Upper lobe of left lung (tissue), 4 donors: ENCODE measurements at regions not wholly inside any gene's neighbourhood (a gene's known extent, or its start where the extent isn't known, plus 50 kb on each side); places are given as distances from the start of the nearest gene placed in this dataset.

Experiments
- CTCF ChIP-seq, 6 experiments: fragments of 450-650 bp in 4 of 6; fragments of 200-600 bp in 2 of 6; sonication (generic) in 2 of 6; IDR thresholded peaks; one replicate each; pipeline ENCODE4 v1.5.1; 2016 to 2019; ENCODE audit warnings: antibody characterized with exemption in 6 of 6
- POLR2A ChIP-seq, 4 donors: fragments of 450-650 bp; IDR thresholded peaks; one replicate each; pipeline ENCODE4 v1.5.1; 2016 to 2017; ENCODE audit warnings: antibody characterized with exemption in 4 of 4, mild to moderate bottlenecking in 2 of 4
- POLR2AphosphoS5 ChIP-seq, 2 donors: sonication (generic); formaldehyde crosslinking; IDR thresholded peaks; one replicate each; pipeline ENCODE4 v1.5.1; 2017; ENCODE audit warnings: antibody characterized with exemption in 2 of 2

- TF ChIP-seq POLR2A (IDR thresholded peaks at IDR 0.05) = no peak
- no peak for TF ChIP-seq CTCF (IDR thresholded peaks at IDR 0.05)
- no peak for TF ChIP-seq POLR2AphosphoS5 (IDR thresholded peaks at IDR 0.05)
Measured at GRCh38 chr2:64753399-64753798, 99.7 kb upstream of the SERTAD2 start.
